ENCODE measurements at regions not wholly inside any gene's neighbourhood (a gene's known extent, or its start where the extent isn't known, plus 50 kb on each side); places are given as distances from the start of the nearest gene placed in this dataset.

DNA sequence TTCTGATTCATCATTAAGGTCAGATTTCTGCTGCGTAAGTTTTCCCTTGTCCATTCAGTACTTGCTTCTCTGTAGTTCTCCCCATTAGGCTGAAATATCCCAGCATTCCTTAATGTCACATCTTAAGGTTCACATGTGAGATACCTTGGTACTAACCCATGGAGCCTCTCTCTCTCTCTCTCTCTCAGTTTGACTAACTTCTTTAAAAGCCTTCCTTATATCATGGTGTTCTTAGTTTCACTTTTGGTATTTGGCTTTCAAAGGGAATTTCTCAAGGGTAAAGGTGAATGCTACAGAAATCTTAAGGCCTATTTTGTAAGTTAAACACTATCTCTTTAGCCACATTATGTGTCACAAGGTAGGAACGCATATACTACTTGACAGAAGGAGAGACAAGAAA lies 427.3 kb upstream of the ZNF717 start:
- H3K27me3 ChIP-seq: no peaks in the 10 kb centered on the region
- no peak for DNase-seq
- TF ChIP-seq, protein P1, sequence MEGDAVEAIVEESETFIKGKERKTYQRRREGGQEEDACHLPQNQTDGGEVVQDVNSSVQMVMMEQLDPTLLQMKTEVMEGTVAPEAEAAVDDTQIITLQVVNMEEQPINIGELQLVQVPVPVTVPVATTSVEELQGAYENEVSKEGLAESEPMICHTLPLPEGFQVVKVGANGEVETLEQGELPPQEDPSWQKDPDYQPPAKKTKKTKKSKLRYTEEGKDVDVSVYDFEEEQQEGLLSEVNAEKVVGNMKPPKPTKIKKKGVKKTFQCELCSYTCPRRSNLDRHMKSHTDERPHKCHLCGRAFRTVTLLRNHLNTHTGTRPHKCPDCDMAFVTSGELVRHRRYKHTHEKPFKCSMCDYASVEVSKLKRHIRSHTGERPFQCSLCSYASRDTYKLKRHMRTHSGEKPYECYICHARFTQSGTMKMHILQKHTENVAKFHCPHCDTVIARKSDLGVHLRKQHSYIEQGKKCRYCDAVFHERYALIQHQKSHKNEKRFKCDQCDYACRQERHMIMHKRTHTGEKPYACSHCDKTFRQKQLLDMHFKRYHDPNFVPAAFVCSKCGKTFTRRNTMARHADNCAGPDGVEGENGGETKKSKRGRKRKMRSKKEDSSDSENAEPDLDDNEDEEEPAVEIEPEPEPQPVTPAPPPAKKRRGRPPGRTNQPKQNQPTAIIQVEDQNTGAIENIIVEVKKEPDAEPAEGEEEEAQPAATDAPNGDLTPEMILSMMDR (IDR thresholded peaks at IDR 0.05): no peak
- intact Hi-C loops (cut with DNase I; ENCODE audit: low total_unique reads): no loop called here
- no peaks in the 10 kb centered on the region for H3K36me3 ChIP-seq
- H3K4me3 ChIP-seq: no peak overlapping the region
- H3K27ac ChIP-seq: no peak overlapping the region
- H3K9me3 ChIP-seq: peaks cover 0 to 8% (median 0%) of the 10 kb centered on the region in 3 donors
- H3K4me1 ChIP-seq: no peaks in the 10 kb centered on the region

- no peaks in the 10 kb centered on the region for H3K27me3 ChIP-seq
- no peaks in the 10 kb centered on the region for H3K9me3 ChIP-seq
- TF ChIP-seq, protein P1 (IDR thresholded peaks at IDR 0.05): no peak
- no peaks in the 10 kb centered on the region for H3K36me3 ChIP-seq
- no peak overlapping the region for H3K27ac ChIP-seq
- no peak overlapping the region for H3K4me3 ChIP-seq
- H3K4me1 ChIP-seq: no peaks in the 10 kb centered on the region
- no peak for DNase-seq
- intact Hi-C loops (cut with DNase I; ENCODE audit: low total_unique reads): no loop called here
Observed at GRCh38 chr3:76222201-76222600, 436.9 kb upstream of the ZNF717 start.

DNA sequence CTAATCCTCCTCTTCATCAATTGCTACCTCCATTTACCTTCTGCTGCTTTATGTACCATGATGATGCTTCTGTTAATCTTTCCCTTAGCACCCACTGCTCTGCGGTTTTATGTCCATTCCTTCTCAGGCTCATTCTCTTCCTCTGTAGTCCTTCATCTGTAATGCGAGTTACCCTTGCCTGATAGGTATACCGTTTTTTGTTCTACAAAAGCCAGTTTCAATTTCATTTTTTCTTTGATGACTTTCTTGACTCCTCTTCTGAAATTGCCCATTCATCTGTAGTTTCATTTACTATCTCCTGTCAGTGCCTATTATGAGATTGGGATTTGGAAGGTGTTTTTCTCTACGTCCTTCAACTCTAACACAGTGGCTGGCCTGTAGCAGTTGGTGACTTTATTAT lies 445.9 kb upstream of the ZNF717 start:
- TF ChIP-seq, protein P1 (IDR thresholded peaks at IDR 0.05): no peak
- H3K9me3 ChIP-seq: no peaks in the 10 kb centered on the region
- no peak for DNase-seq
- H3K27me3 ChIP-seq: no peaks in the 10 kb centered on the region
- no peak overlapping the region for H3K27ac ChIP-seq
- no peak overlapping the region for H3K4me3 ChIP-seq
- no peaks in the 10 kb centered on the region for H3K36me3 ChIP-seq
- H3K4me1 ChIP-seq: no peaks in the 10 kb centered on the region
- intact Hi-C loops (cut with DNase I; ENCODE audit: low total_unique reads): no loop called here

DNA sequence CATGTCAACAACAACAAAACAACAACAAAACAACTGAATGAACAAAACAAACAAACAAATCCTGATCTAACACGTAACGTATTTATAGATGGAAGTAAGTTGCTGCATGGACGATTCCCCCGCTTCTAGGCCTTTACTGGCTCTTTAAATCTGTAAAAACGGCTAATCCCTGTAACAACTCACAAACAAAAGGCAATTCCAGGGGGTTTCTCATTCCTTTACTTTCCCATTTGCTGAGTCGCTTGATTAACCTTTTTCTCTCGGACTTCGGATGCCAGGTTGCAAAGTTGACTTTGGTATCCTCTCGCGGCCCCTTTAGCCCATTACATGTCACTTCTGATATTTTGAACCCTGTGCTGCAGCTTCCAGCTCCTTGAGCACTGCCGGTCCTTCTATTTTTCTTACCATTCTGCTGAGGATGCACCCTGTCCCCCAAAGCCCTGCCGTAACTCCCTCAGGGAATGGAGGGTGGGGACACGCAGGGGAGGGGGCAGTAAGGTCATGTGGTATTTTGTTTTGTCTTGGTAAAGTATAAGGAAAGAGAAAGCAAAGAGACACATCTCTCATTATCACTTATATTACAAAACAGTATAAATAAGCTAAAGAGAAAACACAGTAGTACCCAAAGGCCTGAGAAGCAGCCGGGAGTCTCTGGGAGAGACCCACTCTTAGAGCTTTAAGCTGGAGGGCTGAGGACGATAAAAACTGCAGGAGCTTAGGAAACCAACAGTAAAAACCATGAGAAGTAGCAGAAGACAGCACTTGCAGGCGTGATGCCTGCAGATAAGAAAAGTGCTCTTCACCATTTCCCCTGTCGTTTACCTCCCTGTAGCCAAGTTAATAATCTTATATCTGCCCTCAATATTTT lies 457.8 kb upstream of the ZNF717 start:
- no peak overlapping the region for H3K4me3 ChIP-seq
- H3K4me1 ChIP-seq: peaks cover 0 to 30% (median 2%) of the 10 kb centered on the region in 4 donors
- H3K27me3 ChIP-seq: no peaks in the 10 kb centered on the region
- no peaks in the 10 kb centered on the region for H3K36me3 ChIP-seq
- no peak overlapping the region for H3K27ac ChIP-seq
- no peaks in the 10 kb centered on the region for H3K9me3 ChIP-seq
- TF ChIP-seq, protein P1 (IDR thresholded peaks at IDR 0.05): no peak
- no peak for DNase-seq
- intact Hi-C loops (cut with DNase I; ENCODE audit: low total_unique reads): no loop called here

- Histone ChIP-seq H3K27ac (no peak overlapping the region), H3K36me3 (no peaks in the 10 kb centered on the region), H3K27me3 (no peaks in the 10 kb centered on the region), H3K4me3 (no peak overlapping the region), H3K4me1 (peaks cover 0 to 30% (median 2%) of the 10 kb centered on the region in 4 donors), H3K9me3 (no peaks in the 10 kb centered on the region)
- no peak for DNase-seq
- TF ChIP-seq, protein P1 (IDR thresholded peaks at IDR 0.05): no peak
- intact Hi-C loops (cut with DNase I; ENCODE audit: low total_unique reads): no loop called here
Observed at GRCh38 chr3:76245073-76245472, 459.7 kb upstream of the ZNF717 start.

Data from tibial artery (tissue), 4 donors.